Heart left ventricle (tissue), 16 donors: ENCODE measurements at regions not wholly inside any gene's neighbourhood (a gene's known extent, or its start where the extent isn't known, plus 50 kb on each side); places are given as distances from the start of the nearest gene placed in this dataset.

Source experiments
- ATAC-seq, 4 donors: fragments of 200-7000 bp; cut with Tn5 transposase; one replicate each; pipeline ENCODE4 v1.9.1; 2020 to 2022; ENCODE audit warnings: moderate library complexity in 4 of 4, mild to moderate bottlenecking in 3 of 4, moderate number of reproducible peaks in 1 of 4
- DNase-seq, 5 donors: peaks; one replicate each; pipeline ENCODE4 v3.0.0-alpha.2; 2020
- H3K27ac ChIP-seq, 12 donors: fragments of 200-600 bp; sonication (generic) in 4 of 12; one replicate each; pipeline versions ENCODE4 v1.5.0 to v1.8.0; 2016 to 2022; ENCODE audit warnings: mild to moderate bottlenecking in 2 of 12
- H3K27me3 ChIP-seq, 9 donors: fragments of 200-600 bp; sonication (generic) in 2 of 9; one replicate each; pipeline versions ENCODE4 v1.5.1 to v1.8.0; 2016 to 2022; ENCODE audit warnings: mild to moderate bottlenecking in 3 of 9
- H3K36me3 ChIP-seq, 9 donors: fragments of 200-600 bp; sonication (generic) in 2 of 9; one replicate each; pipeline versions ENCODE4 v1.5.0 to v1.8.0; 2018 to 2022; ENCODE audit warnings: mild to moderate bottlenecking in 2 of 9
- H3K4me1 ChIP-seq, 12 donors: fragments of 200-600 bp; sonication (generic) in 4 of 12; one replicate each; pipeline versions ENCODE4 v1.5.0 to v1.8.0; 2016 to 2022; ENCODE audit warnings: mild to moderate bottlenecking in 3 of 12
- H3K4me3 ChIP-seq, 12 donors: fragments of 200-600 bp; sonication (generic) in 4 of 12; one replicate each; pipeline versions ENCODE4 v1.5.0 to v1.8.0; 2017 to 2022; ENCODE audit warnings: mild to moderate bottlenecking in 9 of 12, moderate library complexity in 4 of 12
- H3K9me3 ChIP-seq, 12 donors: fragments of 200-600 bp; sonication (generic) in 4 of 12; one replicate each; pipeline versions ENCODE4 v1.5.0 to v1.8.0; 2016 to 2022; ENCODE audit warnings: mild to moderate bottlenecking in 1 of 12
- POLR2A ChIP-seq, 2 donors: fragments of 450-650 bp; IDR thresholded peaks; one replicate each; pipeline ENCODE4 v1.6.1; 2017; ENCODE audit warnings: antibody characterized with exemption in 2 of 2, mild to moderate bottlenecking in 2 of 2, moderate library complexity in 2 of 2
- WGBS, 4 donors: extraction: QIAGEN DNeasy Blood & Tissue Kit in 2 of 4; methylation state at CpG; one replicate each; pipeline versions ENCODE4 v1.1.5 to v1.1.7; 2013 to 2018; 5-methylcytosine and 5-hydroxymethylcytosine counted together
- intact Hi-C, 10 donors: fragments of 100-400 bp; cut with DNase I; formaldehyde crosslinking; loops; one replicate each; pipeline versions ENCODE4 v1.11.1 to v1.14.2; 2022
- TF ChIP-seq, protein P1 (sequence below), 12 donors: fragments of 200-600 bp; sonication (generic) in 4 of 12; IDR thresholded peaks; one replicate each; pipeline versions ENCODE4 v1.5.0 to v1.8.0; 2018 to 2022; ENCODE audit warnings: antibody characterized with exemption in 12 of 12, mild to moderate bottlenecking in 5 of 12
- donor health status: ischemic (EF 13 %, LVEDD 7.1; RV severe dilation, severe dysfunction).
- donor health status: healthy with polysubstance abuse.
- donor health status: DM: no; HTN: yes; CAD: no.
- donor health status: DM: no; HTN: no; CAD: no.
- donor health status: ischemic (EF 25% LVEDD 6.9; RV normal size, moderate dysfunction).
- donor health status: ischemic (EF 25% LVEDD 5.7; RV mildly dilated, moderate dysfunction).
- donor health status: healthy.
- donor health status: DM: yes; HTN: yes; CAD: no.
- donor health status: ischemic (EF 35%, LVEDD 5.7; RV mildly dilated, moderate dysfunction).
- donor health status: nonischemic (EF 11% LVEDD 7.7; RV severe dilation, severe dysfunction).
- donor health status: DM: yes; HTN: yes; CAD: no.
- donor health status: PGD.
- donor health status: ischemic (EF 29% LVEDD 5.4; RV normal size, mild dysfunction).
- donor health status: nonischemic (EF 23%, LVEDD 6.1; RV moderate dilation, normal function).

DNA sequence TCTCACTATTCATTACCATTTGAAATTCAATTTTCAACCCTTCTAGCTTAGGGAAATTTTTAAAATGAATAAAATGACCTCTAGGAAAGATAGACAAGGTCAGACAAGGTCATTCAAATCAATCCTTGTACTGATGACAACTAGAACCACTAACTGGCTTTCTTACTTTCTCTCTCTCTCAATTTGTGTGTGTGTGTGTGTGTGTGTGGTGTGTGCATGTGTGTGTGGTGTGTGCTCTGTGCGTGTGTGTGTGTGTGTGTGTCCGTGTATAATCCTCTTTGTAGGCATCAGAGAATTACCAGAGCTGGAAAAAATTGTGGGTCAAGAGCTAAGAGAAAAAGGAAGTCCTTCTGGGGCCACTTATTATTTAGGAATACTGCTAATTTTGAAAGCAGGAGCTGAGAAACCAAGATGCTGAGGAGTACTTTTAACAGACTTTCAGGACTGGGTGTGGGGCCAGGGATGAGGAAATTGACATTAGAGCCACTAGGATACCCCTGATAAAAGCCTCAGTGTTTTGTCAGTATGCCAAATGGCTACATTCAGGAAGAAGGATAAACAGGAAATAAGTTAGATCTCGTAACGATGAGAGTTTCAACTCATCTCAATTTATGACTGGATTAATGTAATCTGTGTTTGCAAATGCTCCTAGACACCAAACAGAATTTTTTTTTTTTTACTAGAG is 723.3 kb downstream of the CETN3 start:
- ATAC-seq (no peak), DNase-seq (no peak)
- Histone ChIP-seq H3K9me3 (peaks cover 0 to 6% (median 0%) of the 10 kb centered on the region in 12 donors), H3K27ac (no peak overlapping the region), H3K4me3 (no peak overlapping the region), H3K27me3 (no peaks in the 10 kb centered on the region), H3K36me3 (no peaks in the 10 kb centered on the region), H3K4me1 (no peaks in the 10 kb centered on the region)
- WGBS, 4 donors, result 29 to 41% (median 33%) methylated on average over 4 of the region's 4 CpGs
- intact Hi-C loops, result no loop called here
- no peak for TF ChIP-seq POLR2A (IDR thresholded peaks at IDR 0.05)
- TF ChIP-seq, protein P1, sequence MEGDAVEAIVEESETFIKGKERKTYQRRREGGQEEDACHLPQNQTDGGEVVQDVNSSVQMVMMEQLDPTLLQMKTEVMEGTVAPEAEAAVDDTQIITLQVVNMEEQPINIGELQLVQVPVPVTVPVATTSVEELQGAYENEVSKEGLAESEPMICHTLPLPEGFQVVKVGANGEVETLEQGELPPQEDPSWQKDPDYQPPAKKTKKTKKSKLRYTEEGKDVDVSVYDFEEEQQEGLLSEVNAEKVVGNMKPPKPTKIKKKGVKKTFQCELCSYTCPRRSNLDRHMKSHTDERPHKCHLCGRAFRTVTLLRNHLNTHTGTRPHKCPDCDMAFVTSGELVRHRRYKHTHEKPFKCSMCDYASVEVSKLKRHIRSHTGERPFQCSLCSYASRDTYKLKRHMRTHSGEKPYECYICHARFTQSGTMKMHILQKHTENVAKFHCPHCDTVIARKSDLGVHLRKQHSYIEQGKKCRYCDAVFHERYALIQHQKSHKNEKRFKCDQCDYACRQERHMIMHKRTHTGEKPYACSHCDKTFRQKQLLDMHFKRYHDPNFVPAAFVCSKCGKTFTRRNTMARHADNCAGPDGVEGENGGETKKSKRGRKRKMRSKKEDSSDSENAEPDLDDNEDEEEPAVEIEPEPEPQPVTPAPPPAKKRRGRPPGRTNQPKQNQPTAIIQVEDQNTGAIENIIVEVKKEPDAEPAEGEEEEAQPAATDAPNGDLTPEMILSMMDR (IDR thresholded peaks at IDR 0.05), result no peak

DNA sequence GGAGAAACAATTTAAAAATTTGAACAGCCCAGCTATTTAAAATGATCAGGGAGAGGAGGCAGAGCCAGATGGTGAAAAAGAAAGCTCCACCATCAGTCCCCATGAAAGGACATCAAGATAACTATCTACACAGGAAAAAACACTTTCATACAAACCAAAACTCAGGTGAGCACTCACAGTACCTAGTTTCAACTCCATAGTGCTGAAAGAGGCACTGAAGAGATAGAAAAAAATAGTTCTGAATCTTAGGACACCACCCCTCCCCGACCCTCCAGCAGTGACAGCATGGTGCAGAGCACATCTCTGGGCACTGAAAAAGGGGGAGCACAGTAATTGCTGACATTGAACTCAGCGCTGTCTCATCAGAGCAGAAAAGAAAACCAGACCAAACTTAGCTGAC is 732.9 kb downstream of the CETN3 start:
- ATAC-seq (no peak), DNase-seq (no peak)
- no peak for TF ChIP-seq POLR2A (IDR thresholded peaks at IDR 0.05)
- TF ChIP-seq, protein P1 (IDR thresholded peaks at IDR 0.05), result no peak
- intact Hi-C loops, result no loop called here
- H3K9me3 ChIP-seq, result peaks cover 0 to 9% (median 0%) of the 10 kb centered on the region in 12 donors
- no peaks in the 10 kb centered on the region for H3K4me1 ChIP-seq
- WGBS, 4 donors, result 83 to 93% (median 91%) methylated on average over 2 of the region's 2 CpGs
- H3K36me3 ChIP-seq, result no peaks in the 10 kb centered on the region
- no peak overlapping the region for H3K27ac ChIP-seq
- H3K27me3 ChIP-seq, result no peaks in the 10 kb centered on the region
- no peak overlapping the region for H3K4me3 ChIP-seq

DNA sequence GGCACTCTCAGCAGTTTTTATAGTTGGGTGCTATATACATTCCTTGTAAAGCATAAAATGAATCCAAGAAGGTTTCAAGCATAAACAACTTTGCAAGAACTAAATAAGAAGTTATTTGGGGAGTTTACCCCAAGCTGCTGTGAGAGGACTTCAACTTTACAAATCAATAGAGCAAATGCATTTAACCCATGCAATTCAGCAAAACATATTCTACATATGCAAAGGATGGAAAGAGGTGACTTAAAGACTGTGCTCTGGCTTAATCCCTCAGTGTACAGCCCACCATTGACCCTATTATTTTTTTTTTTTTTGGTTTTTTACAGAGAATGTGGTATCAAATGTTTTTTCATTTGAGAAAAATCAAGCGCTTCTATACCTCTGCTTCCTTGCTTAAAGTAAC is 736.5 kb downstream of the CETN3 start:
- Histone ChIP-seq H3K9me3 (peaks cover 0 to 7% (median 0%) of the 10 kb centered on the region in 12 donors), H3K36me3 (no peaks in the 10 kb centered on the region), H3K27ac (no peak overlapping the region), H3K27me3 (no peaks in the 10 kb centered on the region), H3K4me3 (no peak overlapping the region), H3K4me1 (no peaks in the 10 kb centered on the region)
- ATAC-seq (no peak), DNase-seq (no peak)
- TF ChIP-seq, protein P1 (IDR thresholded peaks at IDR 0.05), result no peak
- no peak for TF ChIP-seq POLR2A (IDR thresholded peaks at IDR 0.05)
- intact Hi-C loops, result no loop called here
- 92 to 100% (median 95%) methylated on average over 1 of the region's 1 CpG for WGBS, 4 donors

DNA sequence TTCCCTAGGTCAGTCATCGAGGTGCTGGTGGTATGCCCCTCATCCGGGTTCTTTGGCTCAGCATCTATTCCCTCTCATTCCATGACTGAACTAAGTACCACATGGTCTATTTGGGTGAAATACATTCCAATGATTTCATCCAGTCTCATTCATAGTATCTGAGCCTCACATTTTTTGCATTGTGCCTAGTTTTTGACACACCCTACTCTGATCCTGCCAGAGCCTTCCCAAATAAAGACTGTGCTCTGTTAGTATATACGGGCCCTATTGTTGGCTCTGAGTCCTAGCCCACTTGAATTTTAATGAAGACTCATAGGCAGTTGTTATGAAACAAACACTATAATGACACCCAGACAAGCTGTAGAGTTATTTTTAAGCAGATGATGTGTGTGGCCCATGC is 740.7 kb downstream of the CETN3 start:
- Histone ChIP-seq H3K9me3 (peaks cover 0 to 17% (median 7%) of the 10 kb centered on the region in 12 donors), H3K36me3 (no peaks in the 10 kb centered on the region), H3K27me3 (no peaks in the 10 kb centered on the region), H3K4me1 (no peaks in the 10 kb centered on the region), H3K4me3 (no peak overlapping the region), H3K27ac (no peak overlapping the region)
- intact Hi-C loops, result no loop called here
- 66 to 80% (median 72%) methylated on average over 3 of the region's 3 CpGs for WGBS, 4 donors
- no peak for TF ChIP-seq POLR2A (IDR thresholded peaks at IDR 0.05)
- TF ChIP-seq, protein P1 (IDR thresholded peaks at IDR 0.05), result no peak
- DNase-seq, result no peak
- ATAC-seq, result peak in 1 of 4 donors; percentile 45
